HL-60 (cell line): ENCODE measurements at regions not wholly inside any gene's neighbourhood (a gene's known extent, or its start where the extent isn't known, plus 50 kb on each side); places are given as distances from the start of the nearest gene placed in this dataset.

ENCODE experiments used
- GABPA ChIP-seq: IDR thresholded peaks from 2 replicates; pipeline ENCODE4 v1.6.1; 2012; ENCODE audit warnings: low read depth
- POLR2AphosphoS5 ChIP-seq: IDR thresholded peaks from 2 replicates; pipeline ENCODE4 v1.6.1; 2012; ENCODE audit warnings: low read depth
- SPI1 ChIP-seq: IDR thresholded peaks from 2 replicates; pipeline ENCODE4 v1.6.1; 2012; ENCODE audit warnings: low read depth, mild to moderate bottlenecking, borderline replicate concordance
- TF ChIP-seq, protein P1 (sequence below): IDR thresholded peaks from one replicate; pipeline ENCODE4 v1.5.1; 2011; ENCODE audit warnings: low read length, control low read depth, inconsistent platforms; ENCODE audit not compliant: insufficient read depth
- TF ChIP-seq, protein P2 (sequence below): IDR thresholded peaks from 2 replicates; pipeline ENCODE4 v1.6.1; 2012; ENCODE audit warnings: low read depth; ENCODE audit not compliant: insufficient replicate concordance

DNA sequence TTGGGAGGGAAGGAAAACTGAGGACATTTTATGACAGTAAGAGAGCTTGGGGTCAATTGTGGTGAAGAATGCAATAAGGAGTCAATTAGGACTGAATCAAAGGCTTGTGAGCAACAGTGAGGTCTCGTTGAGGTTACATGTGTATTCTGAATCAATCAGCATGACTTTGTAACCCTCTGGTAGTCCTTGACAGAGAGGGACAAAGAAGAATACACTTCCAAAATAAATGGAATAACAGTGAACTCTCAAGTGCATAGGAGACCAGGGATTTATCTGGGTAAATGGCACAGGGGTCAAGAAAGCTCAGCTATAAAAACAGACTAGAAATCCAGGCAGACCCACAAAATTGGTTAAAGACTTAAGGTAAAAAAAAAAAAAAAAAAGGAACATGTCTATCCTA, 85.1 kb upstream of the NAV3 start:
- TF ChIP-seq, protein P1, sequence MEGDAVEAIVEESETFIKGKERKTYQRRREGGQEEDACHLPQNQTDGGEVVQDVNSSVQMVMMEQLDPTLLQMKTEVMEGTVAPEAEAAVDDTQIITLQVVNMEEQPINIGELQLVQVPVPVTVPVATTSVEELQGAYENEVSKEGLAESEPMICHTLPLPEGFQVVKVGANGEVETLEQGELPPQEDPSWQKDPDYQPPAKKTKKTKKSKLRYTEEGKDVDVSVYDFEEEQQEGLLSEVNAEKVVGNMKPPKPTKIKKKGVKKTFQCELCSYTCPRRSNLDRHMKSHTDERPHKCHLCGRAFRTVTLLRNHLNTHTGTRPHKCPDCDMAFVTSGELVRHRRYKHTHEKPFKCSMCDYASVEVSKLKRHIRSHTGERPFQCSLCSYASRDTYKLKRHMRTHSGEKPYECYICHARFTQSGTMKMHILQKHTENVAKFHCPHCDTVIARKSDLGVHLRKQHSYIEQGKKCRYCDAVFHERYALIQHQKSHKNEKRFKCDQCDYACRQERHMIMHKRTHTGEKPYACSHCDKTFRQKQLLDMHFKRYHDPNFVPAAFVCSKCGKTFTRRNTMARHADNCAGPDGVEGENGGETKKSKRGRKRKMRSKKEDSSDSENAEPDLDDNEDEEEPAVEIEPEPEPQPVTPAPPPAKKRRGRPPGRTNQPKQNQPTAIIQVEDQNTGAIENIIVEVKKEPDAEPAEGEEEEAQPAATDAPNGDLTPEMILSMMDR = no peak
- no peak for TF ChIP-seq GABPA
- TF ChIP-seq POLR2AphosphoS5 = no peak
- TF ChIP-seq, protein P2, sequence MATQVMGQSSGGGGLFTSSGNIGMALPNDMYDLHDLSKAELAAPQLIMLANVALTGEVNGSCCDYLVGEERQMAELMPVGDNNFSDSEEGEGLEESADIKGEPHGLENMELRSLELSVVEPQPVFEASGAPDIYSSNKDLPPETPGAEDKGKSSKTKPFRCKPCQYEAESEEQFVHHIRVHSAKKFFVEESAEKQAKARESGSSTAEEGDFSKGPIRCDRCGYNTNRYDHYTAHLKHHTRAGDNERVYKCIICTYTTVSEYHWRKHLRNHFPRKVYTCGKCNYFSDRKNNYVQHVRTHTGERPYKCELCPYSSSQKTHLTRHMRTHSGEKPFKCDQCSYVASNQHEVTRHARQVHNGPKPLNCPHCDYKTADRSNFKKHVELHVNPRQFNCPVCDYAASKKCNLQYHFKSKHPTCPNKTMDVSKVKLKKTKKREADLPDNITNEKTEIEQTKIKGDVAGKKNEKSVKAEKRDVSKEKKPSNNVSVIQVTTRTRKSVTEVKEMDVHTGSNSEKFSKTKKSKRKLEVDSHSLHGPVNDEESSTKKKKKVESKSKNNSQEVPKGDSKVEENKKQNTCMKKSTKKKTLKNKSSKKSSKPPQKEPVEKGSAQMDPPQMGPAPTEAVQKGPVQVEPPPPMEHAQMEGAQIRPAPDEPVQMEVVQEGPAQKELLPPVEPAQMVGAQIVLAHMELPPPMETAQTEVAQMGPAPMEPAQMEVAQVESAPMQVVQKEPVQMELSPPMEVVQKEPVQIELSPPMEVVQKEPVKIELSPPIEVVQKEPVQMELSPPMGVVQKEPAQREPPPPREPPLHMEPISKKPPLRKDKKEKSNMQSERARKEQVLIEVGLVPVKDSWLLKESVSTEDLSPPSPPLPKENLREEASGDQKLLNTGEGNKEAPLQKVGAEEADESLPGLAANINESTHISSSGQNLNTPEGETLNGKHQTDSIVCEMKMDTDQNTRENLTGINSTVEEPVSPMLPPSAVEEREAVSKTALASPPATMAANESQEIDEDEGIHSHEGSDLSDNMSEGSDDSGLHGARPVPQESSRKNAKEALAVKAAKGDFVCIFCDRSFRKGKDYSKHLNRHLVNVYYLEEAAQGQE = no peak
- TF ChIP-seq SPI1 = no peak
